ENCODE measurements at regions not wholly inside any gene's neighbourhood (a gene's known extent, or its start where the extent isn't known, plus 50 kb on each side); places are given as distances from the start of the nearest gene placed in this dataset.

DNA sequence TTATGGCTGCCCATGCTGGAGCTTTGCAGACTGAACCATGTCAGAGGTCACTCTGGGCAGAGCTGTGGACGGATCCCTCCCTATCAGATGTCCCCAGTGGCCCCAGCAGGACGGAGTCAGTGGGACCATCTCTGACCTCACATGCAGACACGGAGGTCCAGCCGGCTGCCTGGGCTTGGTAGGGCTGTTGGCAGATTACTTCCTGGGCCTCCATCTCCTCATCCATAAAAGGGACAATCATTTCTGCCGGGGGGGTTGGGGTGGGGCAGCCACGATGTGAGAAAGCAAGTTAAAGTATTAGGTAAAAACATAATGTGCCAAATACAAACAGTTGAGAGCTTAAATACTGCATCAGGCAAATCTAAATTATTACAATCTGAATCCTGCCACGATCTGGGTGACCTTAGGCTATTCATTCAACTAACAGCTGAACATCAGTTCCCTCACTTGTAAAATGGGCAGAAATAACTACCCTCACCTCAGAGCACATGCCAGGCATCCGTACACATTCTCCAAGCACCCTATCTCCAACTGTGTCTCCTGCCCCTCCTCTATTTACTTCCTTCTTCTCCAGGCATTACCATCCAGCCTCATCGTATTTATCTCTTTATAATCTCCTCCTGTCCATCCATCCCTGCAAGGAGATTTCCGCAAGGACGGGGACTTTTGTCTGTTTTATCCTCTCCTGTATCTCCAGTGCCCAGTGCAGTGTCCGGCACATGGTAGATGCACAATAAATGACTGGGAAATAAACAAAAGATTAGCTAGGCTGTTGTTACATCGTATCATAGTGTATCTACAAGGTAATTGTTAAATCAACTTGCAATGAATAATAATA is 192.3 kb upstream of the FOXF1 start:
- no peak for DNase-seq (ENCODE audit: low read depth in 2 of 2)

DNA sequence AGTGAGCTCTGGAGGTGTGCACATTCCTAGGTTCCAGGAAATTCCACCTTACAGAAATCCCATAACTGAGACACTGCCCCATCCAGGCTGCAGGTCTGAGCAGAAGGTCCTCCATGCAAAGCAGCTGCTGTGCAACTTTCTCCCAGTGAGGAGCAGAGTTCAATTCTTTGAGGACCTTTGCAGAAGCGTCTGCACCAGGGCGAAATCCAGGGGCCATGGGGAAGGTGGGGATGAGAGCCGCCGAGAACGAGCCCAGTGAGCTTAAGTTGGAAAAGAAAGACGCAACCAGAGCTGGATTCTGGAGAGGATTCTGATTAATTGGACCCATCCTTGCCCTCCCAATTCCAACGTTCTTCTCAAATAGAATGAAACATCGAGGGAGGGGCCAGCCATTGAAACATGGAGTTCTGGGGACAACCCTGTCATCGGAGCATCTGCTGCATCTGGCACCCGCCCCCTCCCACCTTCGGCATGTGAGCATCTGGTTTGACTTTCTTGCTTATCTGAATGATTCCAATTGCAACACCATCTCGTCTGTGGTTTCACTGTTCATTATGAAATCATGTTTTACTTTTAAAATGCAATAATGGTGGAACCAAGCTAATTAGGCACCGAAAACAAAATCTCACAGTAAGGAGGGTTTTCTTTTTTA is 190.6 kb upstream of the FOXF1 start:
- no peak for DNase-seq (ENCODE audit: low read depth in 2 of 2)

DNA sequence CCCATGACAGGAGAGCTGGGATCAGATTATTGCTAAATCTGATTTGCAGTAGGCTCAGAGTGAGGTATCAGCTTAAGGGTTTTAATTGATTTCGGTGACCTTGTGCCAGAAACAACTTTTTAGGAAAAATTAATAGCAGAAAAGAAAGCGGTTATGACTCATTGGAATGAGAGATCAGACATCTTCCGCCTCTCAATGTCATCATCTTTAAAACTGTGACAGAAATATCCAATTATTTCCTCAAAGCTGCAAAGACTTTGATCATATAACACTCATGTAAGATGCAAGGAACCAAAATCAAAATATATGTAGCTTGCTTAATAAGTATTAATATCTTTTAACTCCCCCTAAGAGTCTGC is 190.1 kb upstream of the FOXF1 start:
- DNase-seq (ENCODE audit: low read depth in 2 of 2), result no peak

DNA sequence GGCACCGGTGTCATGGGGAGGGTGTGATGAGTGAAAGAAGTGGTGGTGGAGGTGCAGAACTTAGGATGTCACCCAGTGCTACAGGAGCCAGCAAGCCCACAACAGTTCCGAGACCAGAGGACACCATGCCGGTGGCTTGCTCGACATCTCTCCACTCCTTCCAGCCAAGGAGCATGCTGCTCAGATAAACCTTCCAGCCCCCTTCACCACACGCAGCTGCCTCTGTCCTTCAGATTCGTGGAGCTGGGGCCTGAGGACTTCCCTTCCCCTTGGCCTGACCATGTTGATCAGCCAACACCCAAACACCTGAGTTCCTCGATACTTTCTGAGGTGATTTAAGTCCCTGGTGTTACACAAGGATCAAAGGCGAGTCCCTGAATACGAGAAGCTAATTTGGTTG is 188.8 kb upstream of the FOXF1 start:
- no peak for DNase-seq (ENCODE audit: low read depth in 2 of 2)

DNA sequence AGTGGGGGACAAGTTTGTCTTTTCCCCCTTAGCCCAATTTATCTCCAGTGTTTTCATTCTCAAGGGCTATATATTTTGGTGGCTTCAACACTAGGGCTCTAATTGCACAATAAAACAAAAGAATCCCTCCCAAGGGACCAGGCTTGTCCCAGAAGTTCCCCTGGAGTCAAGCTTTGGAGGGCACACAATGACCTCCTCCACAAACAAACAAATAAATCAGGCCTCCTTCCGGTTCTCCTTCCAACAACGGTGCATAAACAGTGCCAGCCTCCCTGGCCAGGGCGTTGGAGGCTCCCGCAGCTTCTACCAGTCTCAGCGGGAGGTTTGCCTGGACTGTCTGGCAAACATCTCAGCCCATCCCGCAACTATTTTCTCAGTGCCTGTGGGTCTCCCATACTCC is 188.0 kb upstream of the FOXF1 start:
- no peak for DNase-seq (ENCODE audit: low read depth in 2 of 2)

DNA sequence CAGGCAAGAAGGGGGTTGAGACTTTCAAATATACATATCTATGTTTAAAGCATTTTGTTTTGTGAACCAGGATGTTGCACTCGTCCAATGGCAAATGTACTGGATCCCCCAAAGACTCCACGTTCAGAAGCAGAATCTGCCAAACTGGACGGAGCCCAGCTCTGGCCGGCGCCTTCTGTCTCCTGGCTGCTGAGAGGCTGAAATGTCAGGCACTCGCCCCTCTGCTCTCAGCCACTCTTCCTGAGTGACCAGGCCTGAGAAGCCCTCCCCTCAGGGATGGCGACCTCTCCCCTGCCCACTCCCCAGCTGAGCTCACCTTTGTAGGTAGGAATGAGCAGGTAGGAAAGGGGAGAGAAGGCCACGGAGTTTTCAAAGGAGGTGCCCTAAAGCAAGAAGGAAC is 187.5 kb upstream of the FOXF1 start:
- DNase-seq (ENCODE audit: low read depth in 2 of 2), result no peak

DNA sequence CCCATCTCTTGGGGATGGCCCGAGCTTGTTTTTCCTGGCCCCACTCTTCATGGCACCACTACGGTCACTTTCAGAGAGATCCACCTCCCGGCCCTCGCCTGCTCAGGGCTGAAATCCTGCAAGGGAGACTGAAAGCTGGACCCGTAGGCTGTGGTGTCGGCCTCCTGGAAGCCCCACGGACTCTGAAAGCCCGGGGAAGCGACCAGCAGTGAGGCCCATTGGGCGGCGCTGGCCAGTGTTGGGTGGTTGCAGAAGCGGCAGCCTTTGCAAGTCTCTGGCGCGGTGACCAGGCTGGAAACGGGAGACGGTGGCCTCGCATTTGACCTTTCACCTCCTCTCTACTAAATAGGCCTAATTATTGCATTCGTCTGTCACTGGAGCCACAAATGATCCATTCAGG is 186.0 kb upstream of the FOXF1 start:
- DNase-seq (ENCODE audit: low read depth in 2 of 2), result no peak

DNA sequence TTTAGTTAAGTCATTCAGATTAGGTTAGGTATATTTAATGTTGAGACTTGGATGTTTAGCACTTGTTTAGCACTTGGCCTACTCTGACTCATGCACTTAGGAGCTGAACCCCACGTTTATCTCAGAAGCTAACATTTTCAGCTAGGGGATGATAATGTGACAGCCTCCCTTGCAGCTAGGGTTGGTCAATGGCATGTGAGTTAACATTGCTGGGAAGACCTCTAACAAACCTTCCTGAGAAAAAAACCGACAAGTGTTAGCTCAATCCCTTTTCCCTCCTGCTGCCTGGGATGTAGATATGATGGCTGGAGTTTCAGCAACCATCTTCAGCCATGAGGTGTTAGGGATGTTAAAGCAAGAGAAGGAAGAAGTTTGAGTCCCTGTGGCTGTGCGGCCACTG is 185.0 kb upstream of the FOXF1 start:
- no peak for DNase-seq (ENCODE audit: low read depth in 2 of 2)

DNA sequence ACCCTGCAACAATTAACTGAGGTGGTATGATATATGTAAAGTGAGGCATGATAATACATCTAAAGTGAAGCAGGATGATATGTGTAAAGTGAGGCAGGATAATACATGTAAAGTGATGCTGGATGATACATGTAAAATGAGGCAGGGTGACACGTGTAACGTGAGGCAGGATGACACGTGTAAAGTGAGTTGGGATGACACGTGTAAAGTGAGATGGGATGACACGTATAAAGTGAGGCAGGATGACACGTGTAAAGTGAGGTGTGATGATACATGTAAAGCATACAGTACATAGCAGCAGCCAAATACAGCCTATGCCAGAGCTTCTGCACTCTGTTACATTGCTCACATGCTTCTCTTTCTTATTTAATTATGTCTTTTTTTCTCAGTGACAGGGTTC is 184.4 kb upstream of the FOXF1 start:
- no peak for DNase-seq (ENCODE audit: low read depth in 2 of 2)

DNA sequence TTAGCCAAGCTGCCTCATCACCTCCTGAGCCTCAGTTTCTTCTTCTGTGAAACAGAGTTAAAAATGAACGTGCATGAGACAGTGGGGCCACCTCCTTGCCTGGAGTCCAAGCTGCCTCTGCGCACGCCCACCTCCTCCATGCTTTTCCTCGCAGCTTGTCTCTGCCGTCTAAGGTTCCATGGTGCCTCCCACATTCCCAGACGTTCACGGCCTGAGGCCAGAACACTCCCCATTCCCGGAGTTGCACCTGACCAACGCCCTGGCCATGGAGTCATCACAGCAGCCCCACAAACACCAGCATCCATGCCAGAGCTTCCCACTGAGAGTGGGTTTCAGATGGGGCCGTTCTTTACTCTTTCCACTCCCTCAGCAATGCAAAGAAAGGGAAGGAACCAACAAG is 183.0 kb upstream of the FOXF1 start:
- DNase-seq (ENCODE audit: low read depth in 2 of 2), result no peak

DNA sequence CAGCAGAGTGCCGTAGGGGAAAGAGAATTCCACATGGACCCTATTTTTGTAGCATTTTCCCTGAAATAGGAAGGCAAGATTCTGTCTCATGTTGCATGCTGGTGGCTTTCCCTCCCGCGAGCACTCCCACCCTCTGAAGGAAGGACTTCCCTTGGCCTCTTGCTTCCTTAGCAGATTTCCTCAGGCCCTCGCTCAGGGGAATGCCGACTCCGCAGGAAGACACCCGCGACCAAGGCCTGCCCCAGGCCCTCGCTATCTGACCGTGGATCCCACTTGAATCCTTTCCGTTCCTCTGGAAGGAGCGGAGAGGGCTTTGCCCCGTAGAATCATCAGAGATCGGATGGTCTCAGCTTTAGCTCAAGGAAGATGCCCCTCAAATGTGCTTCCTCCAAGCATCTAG is 179.4 kb upstream of the FOXF1 start:
- no peak for DNase-seq (ENCODE audit: low read depth in 2 of 2)

DNA sequence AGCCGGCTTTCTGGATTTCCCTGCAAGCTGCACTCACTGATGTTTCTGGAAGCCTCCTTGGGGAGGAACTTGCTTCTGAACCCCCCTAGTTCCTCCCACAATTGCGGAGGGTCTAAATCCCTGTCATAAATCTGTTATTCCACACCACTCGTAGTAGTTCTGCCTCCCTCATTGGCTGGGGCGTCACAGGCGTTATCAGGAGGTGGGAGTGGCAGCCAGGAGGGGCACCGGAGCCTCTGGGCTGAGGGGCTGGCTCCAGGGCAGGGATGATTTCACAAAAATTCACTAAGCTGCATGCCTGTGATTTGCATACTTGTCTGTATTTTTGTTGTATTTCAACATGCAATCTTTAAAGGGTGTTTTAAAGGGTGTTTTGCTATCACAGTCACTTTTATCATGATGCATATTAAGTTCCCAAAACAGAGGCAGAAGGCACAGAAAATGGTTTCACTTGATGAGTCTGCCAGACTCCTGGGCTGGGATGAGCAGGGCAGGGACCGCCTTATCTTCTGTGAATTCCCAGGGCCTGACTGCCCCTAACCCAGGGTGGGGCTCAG is 176.2 kb upstream of the FOXF1 start:
- DNase-seq (ENCODE audit: low read depth in 2 of 2), result no peak

DNA sequence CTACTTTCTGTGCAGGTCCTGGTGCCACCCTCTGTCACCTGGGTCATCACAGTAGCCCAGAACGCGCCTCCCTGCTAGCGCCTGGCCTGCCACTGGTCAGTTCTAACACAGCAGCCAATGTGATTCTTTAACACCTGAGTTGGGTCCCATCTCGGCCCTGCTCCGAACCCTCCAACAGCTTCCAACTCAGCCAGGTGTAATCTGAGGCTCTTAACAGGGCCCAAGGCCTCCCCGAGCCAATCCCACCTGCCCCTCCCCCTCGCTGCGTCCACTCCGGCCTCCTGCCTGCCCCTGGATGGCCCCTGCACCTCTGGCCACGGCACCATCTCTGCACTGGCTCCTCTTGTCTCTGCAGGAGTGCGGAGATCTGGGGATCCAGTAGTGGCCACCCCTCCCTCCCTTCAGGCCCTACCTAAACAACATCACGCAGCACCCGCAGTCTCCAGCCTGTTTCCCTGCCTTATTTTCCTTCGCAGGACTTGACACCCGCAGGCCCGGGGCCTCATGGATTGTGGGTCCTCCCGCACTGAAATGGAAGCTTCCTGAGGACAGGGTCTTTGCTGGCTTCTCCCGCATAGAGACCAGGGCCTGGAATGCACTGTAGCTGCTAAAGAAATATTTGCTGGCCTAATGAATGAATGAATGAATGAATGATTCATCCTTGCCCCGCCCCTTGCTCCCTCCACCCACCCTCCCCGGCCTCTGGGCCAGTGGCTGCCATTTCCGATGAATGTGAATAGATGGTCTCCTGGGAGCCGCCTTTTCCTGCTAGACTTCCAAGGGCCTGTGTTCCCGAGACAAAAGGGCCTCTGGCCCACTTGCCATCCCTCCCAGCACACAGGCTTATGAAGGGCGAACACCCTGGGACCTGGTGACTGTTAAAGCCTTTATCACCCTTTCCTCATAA is 174.8 kb upstream of the FOXF1 start:
- DNase-seq (ENCODE audit: low read depth in 2 of 2), result no peak

DNA sequence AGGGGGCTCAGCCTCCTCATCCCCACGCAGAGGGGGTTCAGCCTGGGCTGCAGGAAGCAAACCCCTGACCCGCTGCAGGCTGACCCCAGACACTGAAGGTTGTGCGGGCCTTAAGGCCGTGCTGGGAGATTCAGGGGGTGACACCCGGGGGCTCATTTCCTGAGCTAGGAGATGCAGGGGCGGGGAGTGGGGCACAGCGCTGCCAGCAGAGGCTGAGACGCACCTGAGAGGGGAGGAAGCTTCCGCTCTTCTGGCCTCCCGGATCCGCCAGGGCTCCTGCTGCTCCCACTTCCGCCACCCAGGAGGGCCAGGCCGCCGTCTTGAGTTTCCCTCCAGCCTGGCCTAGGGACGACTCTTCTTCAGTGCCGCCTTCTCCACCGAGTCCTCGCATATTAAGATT is 173.2 kb upstream of the FOXF1 start:
- no peak for DNase-seq (ENCODE audit: low read depth in 2 of 2)

DNA sequence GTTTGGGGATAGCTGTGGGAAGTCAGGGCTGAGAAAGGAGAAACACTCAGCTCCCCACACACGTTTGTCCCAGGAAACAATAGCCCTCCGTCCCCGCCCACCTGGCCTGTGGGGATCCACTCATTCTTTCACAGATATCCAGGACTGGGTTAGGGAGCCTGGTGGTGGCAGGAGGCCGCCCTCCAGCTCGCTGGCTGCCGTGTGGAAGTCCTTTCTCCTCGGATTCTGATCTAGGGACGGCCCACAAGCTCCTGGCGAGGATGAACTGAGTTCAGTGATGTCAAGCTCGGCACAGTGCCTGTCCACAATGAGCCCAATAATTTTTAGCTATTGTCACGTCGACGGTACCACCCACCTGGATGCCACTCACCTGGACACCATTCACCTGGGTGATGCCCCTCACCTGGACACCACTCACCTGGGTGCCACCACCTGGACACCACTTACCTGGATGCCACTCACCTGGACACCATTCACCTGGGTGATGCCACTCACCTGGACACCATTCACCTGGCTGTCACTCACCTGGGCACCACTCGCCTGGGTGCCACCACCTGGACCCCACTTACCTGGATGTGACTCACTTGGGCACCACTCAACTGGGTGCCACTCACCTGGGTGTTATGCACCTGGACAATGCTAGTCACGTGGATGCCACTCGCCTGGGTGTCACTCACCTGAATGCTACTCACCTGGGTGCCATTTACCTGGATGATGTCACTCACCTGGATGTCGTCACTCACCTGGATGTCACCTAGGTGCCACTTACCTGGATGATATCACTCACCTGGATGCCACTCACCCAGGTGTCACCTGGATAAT is 172.5 kb upstream of the FOXF1 start:
- no peak for DNase-seq (ENCODE audit: low read depth in 2 of 2)

DNA sequence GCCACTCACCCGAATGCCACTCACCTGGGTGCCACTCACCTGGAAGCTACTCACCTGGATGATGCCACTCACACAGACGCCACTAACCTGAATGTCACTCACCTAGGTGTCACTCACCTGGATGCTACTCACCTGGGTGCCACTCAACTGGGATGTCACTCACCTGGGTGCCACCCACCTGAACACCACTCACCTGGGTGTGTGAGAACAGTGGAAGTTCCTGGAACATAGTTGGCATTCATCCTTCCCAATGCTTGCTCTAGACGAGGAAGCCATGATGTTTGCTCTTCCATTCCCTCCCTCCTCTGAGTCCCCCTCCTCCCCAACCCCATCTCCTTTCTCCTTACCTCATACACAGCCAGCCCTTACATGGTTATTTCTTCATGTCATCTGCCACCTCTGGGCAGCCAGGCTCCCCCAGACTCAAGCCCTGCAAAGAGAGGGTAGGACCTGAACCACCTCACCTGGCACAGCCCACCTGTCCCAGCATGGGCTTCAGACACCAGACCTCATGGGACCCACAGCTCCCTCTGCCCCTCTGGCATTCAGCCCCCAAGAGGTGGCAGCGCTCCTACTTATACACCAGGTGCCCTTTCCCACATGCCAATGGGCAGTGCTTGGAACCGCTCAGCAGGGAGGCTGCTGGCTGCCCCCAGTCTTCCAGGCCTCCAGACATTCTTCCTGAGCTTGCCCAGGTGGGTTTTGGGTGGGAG is 171.8 kb upstream of the FOXF1 start:
- no peak for DNase-seq (ENCODE audit: low read depth in 2 of 2)

DNA sequence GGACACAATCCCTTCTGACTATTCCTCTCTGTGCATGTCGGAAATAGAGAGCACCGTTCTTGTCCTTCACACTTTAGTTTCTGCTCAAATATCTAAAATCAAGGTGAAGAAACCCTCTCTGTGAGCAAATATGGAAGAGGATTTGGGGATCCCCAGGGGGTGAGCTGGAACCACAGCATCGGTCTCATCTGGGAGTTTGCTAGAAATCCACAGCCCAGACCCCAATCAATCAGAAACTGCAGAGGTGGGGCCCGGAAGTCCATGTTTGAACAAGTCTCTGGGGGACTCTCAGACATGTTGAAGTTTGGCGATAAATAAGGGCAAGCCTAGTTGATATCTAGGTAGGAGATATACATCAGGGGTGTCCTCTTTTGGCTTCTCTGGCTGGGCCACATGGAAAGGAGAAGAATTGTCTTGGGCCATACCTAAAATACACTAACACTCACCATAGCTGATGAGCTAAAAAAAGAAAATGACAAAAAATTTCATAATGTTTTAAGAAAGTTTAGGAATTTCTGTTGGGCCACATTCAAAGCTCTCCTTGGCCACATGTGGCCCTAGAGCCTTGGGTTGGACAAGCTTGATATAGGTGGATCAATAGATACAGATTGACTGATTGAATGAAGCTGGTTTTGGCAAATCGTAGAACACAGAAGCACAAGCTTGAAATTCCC is 168.0 kb upstream of the FOXF1 start:
- no peak for DNase-seq (ENCODE audit: low read depth in 2 of 2)

DNA sequence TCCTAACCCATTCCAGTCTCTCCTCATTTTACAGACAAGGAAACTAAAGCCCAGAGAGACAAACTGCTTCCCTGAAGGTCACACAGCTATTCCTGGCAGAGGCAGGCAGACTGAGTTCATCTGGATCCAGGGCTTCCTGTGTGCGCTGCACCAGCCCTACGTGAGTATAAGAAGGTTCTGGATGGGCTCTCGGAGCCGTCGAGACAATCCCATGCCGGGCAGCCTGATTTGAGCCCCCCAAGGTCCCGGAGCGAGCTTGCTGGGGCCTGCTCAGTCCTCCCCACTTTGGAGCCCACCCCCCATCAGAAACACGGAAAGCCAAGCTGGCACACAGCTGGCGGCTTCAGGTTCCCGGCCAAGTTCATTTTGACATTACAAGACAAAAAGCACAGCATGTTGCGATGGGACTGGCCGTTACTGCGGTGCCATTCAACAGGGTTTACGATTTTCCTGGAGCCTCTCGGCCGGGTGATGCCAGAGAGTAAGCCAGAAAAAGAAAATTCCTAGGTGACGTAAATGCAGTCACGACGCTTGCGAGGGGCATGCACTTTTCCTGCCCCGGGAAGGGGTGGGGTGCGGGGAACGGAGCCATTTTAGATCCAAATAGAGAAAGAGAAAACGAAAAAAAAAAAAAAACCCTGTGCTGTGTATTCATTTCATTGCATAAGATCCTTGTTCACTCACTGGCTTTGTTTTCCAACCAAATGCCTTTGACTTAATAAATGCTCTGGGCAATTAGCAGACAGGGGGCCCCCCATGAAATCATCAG is 167.1 kb upstream of the FOXF1 start:
- DNase-seq (ENCODE audit: low read depth in 2 of 2), result no peak

DNA sequence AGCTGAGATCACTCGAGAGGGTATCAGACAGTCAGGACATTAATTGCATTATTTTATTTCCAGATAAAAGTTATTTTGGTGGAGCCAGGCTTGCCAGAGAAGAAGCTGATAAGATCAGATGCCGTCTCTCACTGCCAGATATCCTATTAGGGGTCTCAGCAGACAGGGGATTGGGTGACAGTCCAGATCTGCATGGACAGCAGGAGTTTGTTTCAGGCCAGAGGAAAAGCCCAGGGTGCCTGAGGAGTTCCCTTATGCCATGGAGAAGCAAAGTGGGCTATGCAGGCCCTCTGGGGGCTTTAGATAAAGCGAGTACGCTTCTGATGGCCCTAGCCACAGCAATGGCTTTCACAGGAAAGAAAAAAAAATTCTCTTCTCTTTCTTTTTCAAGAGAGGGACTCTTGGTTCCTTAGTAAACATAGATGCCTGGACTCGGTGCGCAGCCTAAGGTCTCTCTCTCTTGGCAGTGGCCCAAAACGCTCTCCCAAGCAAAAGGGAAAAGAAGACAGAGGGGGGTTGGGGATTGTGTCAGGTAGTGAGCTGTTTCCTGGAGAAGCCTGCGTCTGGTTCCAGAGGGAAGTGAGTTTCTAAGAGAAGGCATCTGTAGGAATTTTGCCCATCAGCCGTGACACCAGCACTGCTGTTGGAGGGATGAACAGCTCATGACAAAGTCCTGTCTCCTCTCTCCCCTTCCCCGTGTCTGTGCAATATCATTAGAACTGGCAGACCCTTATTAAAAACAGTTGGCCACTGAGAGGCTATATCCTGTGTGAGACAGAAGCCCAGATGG is 166.3 kb upstream of the FOXF1 start:
- DNase-seq (ENCODE audit: low read depth in 2 of 2), result no peak

Data from stimulated activated CD4-positive, alpha-beta T cell treated with anti-CD3 and anti-CD28 coated beads, Interleukin-15, amount 100 ng/mL, for 48 hours (primary cell).